Transverse colon (tissue), 4 donors: ENCODE measurements at regions not wholly inside any gene's neighbourhood (a gene's known extent, or its start where the extent isn't known, plus 50 kb on each side); places are given as distances from the start of the nearest gene placed in this dataset.

Experiments used
- DNase-seq: peaks from one replicate; pipeline ENCODE4 v3.0.0-alpha.2; 2019
- H3K27ac ChIP-seq, 4 donors: fragments of 200-600 bp; sonication (generic); 2 replicates each; pipeline ENCODE4 v1.5.1; 2016 to 2018; ENCODE audit warnings: inconsistent platforms in 4 of 4
- H3K27me3 ChIP-seq: fragments of 200-600 bp; sonication (generic); 2 replicates; pipeline ENCODE4 v1.5.1; 2017; ENCODE audit warnings: inconsistent platforms
- H3K36me3 ChIP-seq, 4 donors: fragments of 200-600 bp; sonication (generic); 2 replicates each; pipeline ENCODE4 v1.5.1; 2017 to 2019; ENCODE audit warnings: inconsistent platforms in 4 of 4
- H3K4me1 ChIP-seq, 4 donors: fragments of 200-600 bp; sonication (generic); 2 replicates each; pipeline ENCODE4 v1.5.1; 2017 to 2020; ENCODE audit warnings: inconsistent platforms in 4 of 4
- H3K4me3 ChIP-seq, 4 donors: fragments of 200-600 bp; sonication (generic); 1 replicate in 1 of 4; 2 replicates in 3 of 4; pipeline versions ENCODE4 v1.5.1 to v1.6.1; 2017 to 2019; ENCODE audit warnings: inconsistent platforms in 4 of 4
- H3K9me3 ChIP-seq, 2 donors: fragments of 200-600 bp; sonication (generic); 2 replicates each; pipeline ENCODE4 v1.5.1; 2017 to 2019; ENCODE audit warnings: inconsistent platforms in 2 of 2
- EP300 ChIP-seq: sonication (generic); formaldehyde crosslinking; IDR thresholded peaks from one replicate; pipeline ENCODE4 v1.6.1; 2017; ENCODE audit warnings: antibody characterized with exemption, low read depth
- POLR2A ChIP-seq: fragments of 450-650 bp; IDR thresholded peaks from one replicate; pipeline ENCODE4 v1.6.1; 2016; ENCODE audit warnings: antibody characterized with exemption, mild to moderate bottlenecking, moderate library complexity
- POLR2AphosphoS5 ChIP-seq, 3 donors: sonication (generic); formaldehyde crosslinking; IDR thresholded peaks; one replicate each; pipeline ENCODE4 v1.6.1; 2016; ENCODE audit warnings: antibody characterized with exemption in 3 of 3
- WGBS, 2 donors: methylation state at CpG; one replicate each; pipeline ENCODE4 v1.1.5; 2018; ENCODE audit warnings: low coverage in 1 of 2; 5-methylcytosine and 5-hydroxymethylcytosine counted together
- in situ Hi-C, 4 donors: fragments of 200-750 bp; cut with MboI; loops; one replicate each; pipeline versions ENCODE4 v1.15.0 to v1.15.1; 2017; ENCODE audit warnings: low sequenced_read_pairs in 3 of 4, low pct_ligation_motif_present in 1 of 4, low pct_unique_long_range_greater_than_20kb in 1 of 4
- intact Hi-C: fragments of 100-400 bp; cut with DNase I; formaldehyde crosslinking; loops from one replicate; pipeline ENCODE4 v1.15.1; 2023; ENCODE audit warnings: low total_unique reads
- TF ChIP-seq, protein P1 (sequence below), 5 experiments: fragments of 200-600 bp in 3 of 5; fragments of 450-650 bp in 2 of 5; sonication (generic) in 3 of 5; IDR thresholded peaks; 1 replicate in 2 of 5; 2 replicates in 3 of 5; pipeline ENCODE4 v1.5.1; 2016 to 2017; ENCODE audit warnings: antibody characterized with exemption in 5 of 5, inconsistent platforms in 3 of 5, mild to moderate bottlenecking in 2 of 5, moderate library complexity in 1 of 5

DNA sequence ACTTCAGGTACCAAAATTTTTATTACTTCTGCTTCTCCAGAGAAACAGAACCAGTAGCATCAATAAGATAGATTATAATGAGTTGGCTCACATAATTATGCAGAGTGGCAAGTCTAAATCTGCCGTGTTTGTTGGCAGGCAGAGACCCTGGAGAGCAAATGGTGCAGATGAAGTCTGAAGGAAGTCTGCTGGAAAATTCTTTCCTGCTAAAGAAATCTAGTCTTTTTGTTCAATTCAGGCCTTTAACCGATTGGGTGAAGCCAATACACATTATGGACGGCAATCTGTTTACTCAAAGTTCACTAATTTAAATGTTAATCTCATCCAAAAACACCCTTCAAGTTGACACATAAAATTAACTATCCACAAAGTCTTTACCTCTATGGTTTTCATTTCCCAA, 156.0 kb downstream of the TBX22 start:
- TF ChIP-seq, protein P1, sequence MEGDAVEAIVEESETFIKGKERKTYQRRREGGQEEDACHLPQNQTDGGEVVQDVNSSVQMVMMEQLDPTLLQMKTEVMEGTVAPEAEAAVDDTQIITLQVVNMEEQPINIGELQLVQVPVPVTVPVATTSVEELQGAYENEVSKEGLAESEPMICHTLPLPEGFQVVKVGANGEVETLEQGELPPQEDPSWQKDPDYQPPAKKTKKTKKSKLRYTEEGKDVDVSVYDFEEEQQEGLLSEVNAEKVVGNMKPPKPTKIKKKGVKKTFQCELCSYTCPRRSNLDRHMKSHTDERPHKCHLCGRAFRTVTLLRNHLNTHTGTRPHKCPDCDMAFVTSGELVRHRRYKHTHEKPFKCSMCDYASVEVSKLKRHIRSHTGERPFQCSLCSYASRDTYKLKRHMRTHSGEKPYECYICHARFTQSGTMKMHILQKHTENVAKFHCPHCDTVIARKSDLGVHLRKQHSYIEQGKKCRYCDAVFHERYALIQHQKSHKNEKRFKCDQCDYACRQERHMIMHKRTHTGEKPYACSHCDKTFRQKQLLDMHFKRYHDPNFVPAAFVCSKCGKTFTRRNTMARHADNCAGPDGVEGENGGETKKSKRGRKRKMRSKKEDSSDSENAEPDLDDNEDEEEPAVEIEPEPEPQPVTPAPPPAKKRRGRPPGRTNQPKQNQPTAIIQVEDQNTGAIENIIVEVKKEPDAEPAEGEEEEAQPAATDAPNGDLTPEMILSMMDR (IDR thresholded peaks at IDR 0.05): no peak
- TF ChIP-seq POLR2AphosphoS5 (IDR thresholded peaks at IDR 0.05): no peak
- TF ChIP-seq EP300: no peak
- TF ChIP-seq POLR2A: no peak
- in situ Hi-C loops: no loop called here
- Histone ChIP-seq H3K9me3 (no peaks in the 10 kb centered on the region), H3K27me3 (no peaks in the 10 kb centered on the region), H3K4me1 (no peaks in the 10 kb centered on the region), H3K4me3 (no peak overlapping the region), H3K36me3 (no peaks in the 10 kb centered on the region), H3K27ac (no peak overlapping the region)
- 55 to 83% methylated on average over 3 of the region's 3 CpGs for WGBS, 2 donors
- intact Hi-C loops: no loop called here
- no peak for DNase-seq

DNA sequence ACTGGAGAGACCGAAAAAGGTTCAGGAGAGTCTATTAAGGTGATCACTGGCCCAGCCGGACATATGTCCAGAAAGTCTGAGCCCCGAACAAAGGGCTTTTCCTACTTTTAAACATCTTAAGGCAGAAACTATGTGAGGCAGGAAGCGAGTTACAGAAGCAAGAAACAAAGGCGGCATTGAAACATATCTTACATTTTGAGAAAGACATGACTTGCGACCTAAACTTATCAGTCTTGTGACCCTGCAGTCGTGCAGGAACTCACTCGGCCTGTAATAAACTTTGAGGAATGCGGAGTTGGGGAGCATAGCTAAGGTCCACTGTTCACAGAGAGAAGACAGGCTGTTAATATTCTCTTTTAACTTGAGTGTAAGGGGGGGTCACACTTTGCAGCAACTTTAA, 158.7 kb downstream of the TBX22 start:
- Histone ChIP-seq H3K4me1 (no peaks in the 10 kb centered on the region), H3K4me3 (no peak overlapping the region), H3K9me3 (no peaks in the 10 kb centered on the region), H3K27me3 (no peaks in the 10 kb centered on the region), H3K27ac (no peak overlapping the region), H3K36me3 (no peaks in the 10 kb centered on the region)
- TF ChIP-seq POLR2A (no peak), POLR2AphosphoS5 (IDR thresholded peaks at IDR 0.05) (no peak), EP300 (no peak)
- TF ChIP-seq, protein P1 (IDR thresholded peaks at IDR 0.05): no peak
- no peak for DNase-seq
- intact Hi-C loops: no loop called here
- 71% methylated on average over 9 of the region's 9 CpGs; no CpG with 5 or more reads in 1 of the 2 donors for WGBS, 2 donors
- in situ Hi-C loops: no loop called here

DNA sequence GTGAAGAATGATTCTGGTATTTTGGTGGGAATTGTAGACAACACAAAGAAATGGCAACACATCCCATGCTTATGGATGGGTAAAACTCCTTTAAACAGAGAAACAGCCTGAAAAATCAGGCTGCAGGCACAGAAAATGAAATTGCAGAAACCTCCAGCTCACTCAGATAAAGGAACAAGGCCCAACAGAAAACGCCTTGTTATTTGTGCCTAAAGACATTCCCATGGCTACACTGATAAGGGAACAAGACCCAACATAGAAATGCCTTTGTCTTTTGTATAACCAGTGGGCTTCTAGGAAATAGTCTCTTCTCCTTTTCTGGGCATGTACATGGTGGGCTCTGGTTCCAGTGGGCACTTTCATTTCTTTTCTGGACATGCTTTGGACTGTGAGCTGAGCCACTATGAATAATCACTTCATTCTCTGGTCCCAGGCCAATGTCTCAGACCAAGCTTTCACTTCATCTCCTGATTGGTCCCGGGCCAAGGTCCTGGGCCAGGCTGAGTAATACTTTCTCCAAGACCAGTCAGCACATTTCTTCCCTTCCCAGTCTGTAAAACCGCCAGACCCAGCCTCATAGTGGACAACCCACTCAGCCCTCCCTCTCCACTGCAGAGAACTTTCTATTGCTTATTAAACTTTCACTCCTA, 160.5 kb downstream of the TBX22 start:
- Histone ChIP-seq H3K27me3 (no peaks in the 10 kb centered on the region), H3K4me1 (no peaks in the 10 kb centered on the region), H3K36me3 (no peaks in the 10 kb centered on the region), H3K27ac (no peak overlapping the region), H3K4me3 (no peak overlapping the region), H3K9me3 (no peaks in the 10 kb centered on the region)
- in situ Hi-C loops: no loop called here
- 52 to 60% methylated on average over 1 to 3 of the region's 3 CpGs for WGBS, 2 donors
- DNase-seq: no peak
- TF ChIP-seq EP300 (no peak), POLR2AphosphoS5 (IDR thresholded peaks at IDR 0.05) (no peak), POLR2A (no peak)
- TF ChIP-seq, protein P1 (IDR thresholded peaks at IDR 0.05): no peak
- intact Hi-C loops: no loop called here

DNA sequence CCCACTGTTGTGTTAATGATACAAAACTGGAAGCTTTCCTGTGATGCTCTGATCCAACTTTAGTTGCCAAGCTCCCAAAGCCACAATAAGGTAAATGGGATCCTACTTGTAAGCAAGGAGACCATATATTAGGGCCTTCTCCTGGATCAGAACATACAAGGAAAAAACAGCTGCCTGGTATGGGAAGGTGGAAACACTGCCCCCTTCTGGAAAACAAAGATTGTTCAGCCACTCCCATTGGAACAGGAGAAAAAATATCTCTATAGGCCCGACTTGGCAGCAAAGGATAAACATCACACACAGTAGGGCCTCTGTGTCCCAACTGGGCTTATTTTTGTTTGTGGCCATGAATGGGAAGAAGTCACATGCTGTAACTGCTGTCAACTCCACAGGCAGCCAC, 166.5 kb downstream of the TBX22 start:
- DNase-seq: no peak
- H3K4me1 ChIP-seq: no peaks in the 10 kb centered on the region
- intact Hi-C loops (no loop called here), in situ Hi-C loops (no loop called here)
- no peak for TF ChIP-seq POLR2A
- no peak for TF ChIP-seq POLR2AphosphoS5 (IDR thresholded peaks at IDR 0.05)
- no peak for TF ChIP-seq EP300
- TF ChIP-seq, protein P1 (IDR thresholded peaks at IDR 0.05): no peak
- H3K9me3 ChIP-seq: no peaks in the 10 kb centered on the region
- 35% methylated on average over 1 of the region's 1 CpG; no CpG with 5 or more reads in 1 of the 2 donors for WGBS, 2 donors
- no peak overlapping the region for H3K27ac ChIP-seq
- H3K27me3 ChIP-seq: no peaks in the 10 kb centered on the region
- H3K36me3 ChIP-seq: no peaks in the 10 kb centered on the region
- H3K4me3 ChIP-seq: no peak overlapping the region
